DMS 273 (cell line): ENCODE measurements at regions not wholly inside any gene's neighbourhood (a gene's known extent, or its start where the extent isn't known, plus 50 kb on each side); places are given as distances from the start of the nearest gene placed in this dataset.

Experiments
- DNase-seq: peaks from one replicate; lab custom pipeline; 2025; ENCODE audit not compliant: unreplicated experiment; lab: John Stamatoyannopoulos, UW

DNA sequence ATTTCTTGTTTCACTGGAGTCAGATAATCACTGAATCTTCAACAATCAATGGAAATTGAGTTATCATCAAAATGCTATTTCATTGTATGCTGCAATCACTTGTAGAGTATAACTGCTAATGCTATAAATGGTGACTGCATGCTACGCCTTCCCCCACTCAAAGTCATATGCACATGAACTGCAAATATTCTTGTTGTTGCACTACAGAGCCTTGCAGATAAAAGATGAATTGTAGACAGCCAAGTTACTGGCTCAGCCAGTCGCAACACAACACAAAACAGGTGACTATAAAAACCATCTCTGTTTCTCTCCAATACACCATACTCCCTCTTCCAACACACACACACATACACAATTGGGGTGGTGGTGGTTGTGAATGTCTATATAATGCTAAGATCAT lies 171.0 kb upstream of the HMGA2 start:
- no peak for DNase-seq

DNA sequence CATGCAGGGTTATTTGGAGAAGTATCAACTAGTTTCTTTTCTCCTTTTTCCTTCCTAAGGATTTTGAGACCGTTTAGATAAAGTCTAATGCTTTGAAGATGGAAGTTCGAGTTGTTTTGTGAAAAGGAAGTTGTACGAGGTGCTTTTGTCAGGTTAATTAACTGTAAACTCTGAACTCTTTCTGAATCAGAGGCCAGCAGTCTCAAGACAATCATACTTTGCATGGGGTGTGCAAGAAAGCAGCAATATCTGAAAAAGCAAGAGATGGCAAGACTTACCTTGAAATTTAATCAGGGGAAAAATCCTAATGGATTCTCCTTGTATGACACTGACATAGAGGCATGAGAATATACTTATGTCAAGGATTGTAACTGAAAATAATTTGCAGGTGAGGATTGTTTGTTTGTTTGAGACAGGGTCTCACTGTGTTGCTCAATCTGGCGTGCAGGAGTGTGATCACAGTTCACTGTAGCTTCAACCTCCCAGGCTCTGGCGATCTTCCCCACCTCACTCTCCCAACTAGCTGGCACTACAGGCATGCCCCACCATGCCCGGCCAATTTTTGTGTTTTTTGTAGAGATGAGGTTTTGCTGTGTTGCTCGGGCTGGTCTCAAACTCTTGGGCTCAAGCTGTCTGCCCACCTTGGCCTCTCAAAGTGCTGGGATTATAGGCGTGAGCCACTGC lies 170.2 kb upstream of the HMGA2 start:
- DNase-seq: no peak

DNA sequence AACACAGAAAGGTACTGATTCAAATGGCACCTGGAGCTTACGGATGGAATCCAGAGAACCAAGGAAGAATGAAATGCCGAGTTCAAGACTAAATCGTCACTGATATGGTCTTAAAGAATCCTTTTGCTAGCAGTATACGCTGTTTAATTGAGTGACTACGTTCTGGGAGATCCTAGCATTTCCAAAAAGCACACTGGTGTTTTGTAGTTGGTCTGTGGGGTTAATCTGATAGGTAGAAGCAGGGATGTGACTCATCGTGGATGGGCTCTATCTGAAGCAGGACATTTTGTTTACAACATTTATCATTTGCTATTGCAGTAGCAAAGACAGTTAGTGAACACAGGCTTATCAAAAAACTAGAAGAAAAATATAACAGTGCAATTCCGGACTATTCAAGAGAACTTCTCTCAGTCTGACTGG lies 169.2 kb upstream of the HMGA2 start:
- DNase-seq: no peak

DNA sequence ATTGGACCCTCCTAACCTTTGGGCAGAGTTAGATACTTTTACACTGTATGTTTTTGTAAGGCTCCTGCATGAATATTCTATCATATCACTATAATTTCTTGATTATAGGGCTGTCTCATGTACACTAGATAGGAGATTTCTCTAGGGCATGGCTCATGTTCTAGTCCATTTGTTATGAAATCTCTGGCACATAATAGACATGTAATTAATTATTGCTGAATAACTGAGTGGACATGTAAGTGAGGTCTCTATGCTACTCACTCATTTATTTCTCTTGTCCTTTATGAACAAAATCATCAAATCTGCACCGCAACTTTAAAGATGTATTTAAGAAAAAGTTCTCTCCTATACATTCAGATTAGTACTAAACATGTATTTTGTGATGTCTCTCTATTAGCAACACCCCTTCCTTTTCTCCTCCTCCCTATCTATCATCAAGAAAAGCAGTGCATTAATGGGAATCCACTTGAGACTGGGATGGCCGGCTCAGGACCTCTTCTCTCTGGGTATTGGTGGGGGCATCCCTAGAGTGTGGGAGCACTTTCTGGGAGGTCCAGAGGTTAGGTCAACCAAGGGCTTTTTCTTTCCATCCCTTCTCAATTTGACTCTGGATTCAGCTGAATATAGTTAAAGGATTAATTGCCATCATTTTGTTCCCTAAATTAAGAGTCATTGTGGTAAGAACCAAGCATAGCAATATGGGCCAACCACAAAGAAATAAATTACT lies 168.0 kb upstream of the HMGA2 start:
- no peak for DNase-seq

DNA sequence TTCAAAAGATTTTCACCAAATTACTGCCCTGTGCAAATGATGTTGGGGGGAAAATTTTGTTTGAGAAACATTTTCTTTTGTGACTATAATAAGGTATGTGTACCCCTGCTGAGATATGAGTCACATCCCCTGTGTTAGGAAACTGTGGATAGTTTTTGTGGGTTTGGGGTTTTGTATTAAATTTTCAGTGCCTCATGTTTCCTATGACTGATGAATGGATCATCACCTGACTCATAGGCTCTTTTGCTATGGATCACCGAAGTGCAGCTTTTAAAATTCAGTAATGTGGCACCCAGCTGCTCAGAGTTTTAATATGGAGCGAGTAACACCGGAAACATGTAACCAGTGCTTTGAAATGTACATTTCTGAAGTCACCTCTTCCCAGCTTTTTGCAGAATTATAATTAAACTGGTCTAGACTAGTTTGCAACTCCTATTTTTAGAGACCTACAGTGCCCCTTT lies 167.4 kb upstream of the HMGA2 start:
- DNase-seq: no peak

DNA sequence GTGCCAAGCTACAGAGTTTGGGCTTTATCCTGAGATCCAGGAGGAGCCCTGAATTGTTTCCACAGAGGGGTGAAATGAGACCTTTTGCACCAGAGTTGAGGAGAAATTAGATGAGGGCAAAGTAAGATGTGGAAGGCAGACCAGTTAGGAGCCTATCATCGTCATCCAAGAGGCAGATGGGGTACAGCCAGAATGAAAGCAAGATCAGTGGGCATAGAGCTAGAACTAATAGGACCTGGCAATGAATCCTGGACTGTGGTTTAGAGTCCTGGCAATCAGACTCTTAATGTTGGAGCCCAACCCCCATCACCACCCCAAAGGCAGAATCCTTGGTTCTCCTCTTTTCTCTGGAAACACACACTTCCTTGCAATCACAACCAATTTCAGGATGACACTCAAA lies 166.6 kb upstream of the HMGA2 start:
- no peak for DNase-seq

DNA sequence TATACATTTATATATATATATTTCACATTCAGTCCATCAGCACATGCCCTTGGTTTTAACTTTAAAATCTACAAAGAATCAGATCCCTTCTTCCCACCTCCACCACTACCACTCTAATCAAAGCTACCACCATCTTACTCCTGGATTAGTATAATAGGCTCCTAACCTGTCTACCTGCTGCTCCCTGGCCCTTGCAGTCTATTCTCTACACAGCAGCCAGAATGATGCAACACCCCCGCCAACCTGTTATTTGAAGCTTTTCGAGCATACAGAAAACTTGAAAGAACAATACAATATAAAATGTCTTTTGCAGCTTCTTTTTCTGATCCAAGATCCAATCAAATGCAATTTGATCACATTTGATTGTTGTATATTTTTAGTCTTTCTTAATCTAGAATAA lies 165.9 kb upstream of the HMGA2 start:
- DNase-seq: no peak

DNA sequence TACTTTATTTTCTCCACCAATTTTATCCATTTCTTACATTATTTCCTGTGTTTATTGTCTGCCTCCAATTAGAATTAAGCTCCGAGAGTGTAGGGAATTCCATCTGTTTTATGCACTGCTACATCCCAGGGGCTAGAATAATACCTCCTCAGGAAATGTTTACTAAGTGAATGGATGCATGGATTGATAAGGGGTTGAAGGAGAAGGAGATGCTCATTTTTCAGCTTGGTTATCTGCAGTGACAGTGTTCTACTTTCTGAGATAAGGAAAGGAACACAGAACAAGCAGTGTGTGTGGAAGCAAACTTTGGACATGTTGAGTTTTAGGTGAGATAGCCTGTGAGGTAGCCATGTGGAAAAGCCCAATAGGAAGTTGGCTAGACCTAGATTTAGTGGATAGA lies 164.6 kb upstream of the HMGA2 start:
- DNase-seq: no peak

DNA sequence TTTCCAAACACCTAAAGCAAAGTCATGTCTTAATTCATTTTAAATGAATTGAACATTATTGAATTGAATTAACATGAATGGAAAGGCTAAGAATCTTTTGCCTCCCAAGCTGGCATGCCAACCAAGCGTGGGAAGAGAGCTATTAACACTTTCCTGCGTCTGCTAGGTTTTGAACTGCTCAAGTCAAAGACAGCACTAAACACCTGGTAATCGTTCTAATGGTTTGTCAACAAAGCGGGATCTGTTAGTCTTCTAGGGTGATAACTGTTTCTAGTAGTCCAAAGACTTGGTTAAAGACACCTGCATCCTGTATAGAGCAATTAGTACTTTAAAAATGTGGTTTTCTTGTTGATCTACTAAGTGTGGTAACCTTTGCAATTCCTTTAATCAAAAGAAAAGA lies 164.2 kb upstream of the HMGA2 start:
- no peak for DNase-seq

DNA sequence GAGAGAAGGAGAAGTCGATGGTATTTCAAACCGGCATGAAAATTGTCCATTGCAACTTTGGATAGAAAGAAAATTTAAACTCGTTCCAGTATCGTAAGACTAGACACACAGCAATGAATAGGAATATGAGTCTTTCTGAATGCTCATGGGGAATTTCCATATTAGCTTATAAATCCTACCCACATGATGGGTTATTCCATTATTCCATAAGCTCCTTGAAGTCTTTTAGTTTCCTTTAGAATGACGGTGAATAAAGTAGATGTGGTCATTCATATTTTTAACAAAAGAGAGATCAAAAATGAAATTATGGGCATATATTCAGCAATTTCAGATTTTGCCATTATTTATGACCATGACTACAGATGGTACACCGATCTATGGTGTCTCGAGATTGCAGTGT lies 163.4 kb upstream of the HMGA2 start:
- DNase-seq: no peak

DNA sequence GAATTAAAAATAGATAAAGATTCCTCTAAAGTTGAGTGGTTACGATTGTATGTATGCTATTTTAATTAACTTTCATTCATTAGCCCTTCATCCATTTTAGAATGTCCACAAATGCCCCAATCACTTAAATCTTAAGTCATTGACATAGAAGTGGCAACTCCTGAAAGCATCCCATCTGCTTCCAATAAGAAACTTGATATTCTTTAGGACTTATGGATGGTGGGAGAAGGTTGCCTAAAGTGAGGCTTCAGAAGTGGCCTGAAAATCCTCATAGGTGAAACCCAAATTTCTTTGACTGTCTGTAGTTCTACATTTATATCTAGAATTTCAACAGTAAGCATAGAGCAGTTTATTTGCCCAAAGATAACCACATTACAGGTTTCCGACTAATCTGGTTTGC lies 161.7 kb upstream of the HMGA2 start:
- DNase-seq: no peak

DNA sequence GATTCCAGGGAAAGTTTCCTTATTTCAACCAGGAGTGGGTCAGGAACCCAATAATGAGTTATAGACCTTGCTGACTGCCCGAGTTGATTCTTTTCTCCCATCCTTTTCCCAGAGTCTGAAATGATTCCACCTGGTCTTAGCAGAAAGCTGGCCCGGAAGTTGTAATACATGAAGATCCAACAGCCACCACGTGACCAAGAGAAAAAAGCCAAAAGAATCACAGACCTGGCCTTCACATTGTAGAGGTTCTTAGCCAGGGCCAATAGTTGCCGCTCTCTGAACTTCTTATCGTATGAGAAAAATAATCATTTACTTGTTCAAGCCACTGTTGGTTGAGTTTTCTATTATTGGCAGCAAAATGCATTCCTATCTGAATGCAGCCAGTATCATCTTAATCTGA lies 161.2 kb upstream of the HMGA2 start:
- no peak for DNase-seq

DNA sequence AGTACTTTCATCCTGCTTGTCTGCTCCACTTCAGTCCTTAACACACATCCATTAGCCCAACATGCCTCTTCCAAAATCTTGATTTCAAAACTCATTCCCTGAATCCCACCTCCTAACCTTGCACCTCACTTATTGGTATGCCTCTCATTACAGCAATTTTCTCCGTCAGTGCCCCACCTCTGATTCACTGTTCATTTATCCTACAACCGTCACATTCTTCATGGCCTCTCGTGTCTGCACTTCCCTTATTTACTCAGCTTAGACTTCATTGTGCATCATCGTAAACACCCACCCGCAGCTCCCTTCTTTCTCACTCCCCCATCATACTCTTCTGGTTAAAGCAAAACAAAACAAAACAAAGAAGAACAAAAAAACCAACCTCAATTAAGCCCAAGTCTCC lies 160.6 kb upstream of the HMGA2 start:
- no peak for DNase-seq

DNA sequence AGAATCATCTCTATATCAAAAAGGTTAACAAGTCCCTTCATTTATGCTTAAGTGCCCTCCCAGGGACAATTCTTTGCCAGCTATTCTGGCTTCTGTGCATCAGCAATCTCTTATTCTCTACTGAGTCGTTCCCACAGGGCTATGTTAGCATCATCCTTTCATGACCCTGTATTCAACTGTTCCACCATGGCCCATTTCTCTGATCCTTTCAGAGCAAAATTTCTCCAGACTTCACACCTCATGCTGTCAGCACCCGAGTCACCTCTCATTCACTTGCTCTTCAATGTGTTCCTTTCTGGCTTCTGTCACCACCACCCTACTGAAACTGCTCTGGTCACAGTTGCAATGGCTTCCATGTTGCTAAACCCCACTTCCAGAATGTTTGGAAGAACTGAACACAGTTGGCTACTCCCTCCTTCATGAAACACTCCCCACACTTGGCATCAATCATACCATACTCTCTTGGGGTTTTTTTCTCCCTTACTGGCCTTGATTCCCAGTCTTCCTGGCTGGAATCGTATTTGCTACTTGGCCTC lies 159.5 kb upstream of the HMGA2 start:
- no peak for DNase-seq

DNA sequence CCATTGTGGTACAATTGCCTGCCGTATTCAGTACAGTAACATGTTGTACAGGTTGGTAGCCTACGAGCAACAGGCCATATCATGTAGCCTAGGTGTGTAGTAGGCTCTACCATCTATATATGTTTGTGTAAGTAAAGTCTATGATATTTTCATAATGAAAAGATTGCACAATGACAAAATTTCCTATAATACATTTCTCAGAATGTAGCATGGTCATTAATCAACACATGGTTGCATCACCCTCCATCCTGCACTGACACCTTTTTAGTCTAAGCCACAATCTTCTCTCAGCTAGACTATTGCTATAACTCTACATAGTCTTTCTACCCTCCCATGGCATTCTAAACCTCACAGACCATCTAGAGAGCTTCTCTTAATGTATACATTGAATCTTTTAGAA lies 158.5 kb upstream of the HMGA2 start:
- no peak for DNase-seq

DNA sequence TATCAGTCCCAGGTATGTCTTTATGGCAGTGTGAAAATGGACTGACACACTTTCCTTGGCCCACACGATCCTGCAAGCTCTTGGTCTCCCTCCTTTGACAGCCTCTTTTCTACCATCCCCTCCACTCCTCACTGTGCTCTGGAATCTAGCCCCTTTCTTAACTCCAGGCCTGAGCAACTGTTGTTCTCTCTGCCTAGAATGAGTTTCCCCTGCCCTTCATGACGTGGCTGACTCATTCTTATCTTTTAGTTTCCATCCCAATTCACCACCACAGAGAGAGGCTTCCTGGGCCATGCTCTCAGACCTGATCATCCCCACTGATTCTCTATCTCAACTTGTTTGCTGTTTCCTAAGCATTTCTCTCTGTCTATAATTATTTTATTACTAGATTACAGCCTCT lies 157.4 kb upstream of the HMGA2 start:
- DNase-seq: no peak

DNA sequence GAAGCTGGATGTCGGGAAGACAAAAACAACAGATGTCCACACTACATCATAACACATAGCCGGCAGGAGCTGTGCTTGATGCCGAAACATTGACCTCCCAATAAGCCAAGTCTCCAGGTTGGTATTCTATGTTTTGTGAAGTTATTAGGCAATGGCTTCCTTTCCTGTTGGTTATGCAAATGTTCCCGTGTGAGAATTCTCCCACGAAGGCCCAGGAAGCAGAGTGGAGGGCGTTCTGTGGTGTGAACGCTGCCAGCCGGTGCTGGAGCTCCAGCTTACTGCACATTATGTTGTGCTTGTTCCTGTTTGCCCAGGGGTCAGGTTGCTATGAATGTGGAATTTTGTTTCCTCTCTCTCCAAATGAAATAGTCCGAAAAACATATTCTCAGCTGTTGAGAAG lies 156.4 kb upstream of the HMGA2 start:
- DNase-seq: no peak

DNA sequence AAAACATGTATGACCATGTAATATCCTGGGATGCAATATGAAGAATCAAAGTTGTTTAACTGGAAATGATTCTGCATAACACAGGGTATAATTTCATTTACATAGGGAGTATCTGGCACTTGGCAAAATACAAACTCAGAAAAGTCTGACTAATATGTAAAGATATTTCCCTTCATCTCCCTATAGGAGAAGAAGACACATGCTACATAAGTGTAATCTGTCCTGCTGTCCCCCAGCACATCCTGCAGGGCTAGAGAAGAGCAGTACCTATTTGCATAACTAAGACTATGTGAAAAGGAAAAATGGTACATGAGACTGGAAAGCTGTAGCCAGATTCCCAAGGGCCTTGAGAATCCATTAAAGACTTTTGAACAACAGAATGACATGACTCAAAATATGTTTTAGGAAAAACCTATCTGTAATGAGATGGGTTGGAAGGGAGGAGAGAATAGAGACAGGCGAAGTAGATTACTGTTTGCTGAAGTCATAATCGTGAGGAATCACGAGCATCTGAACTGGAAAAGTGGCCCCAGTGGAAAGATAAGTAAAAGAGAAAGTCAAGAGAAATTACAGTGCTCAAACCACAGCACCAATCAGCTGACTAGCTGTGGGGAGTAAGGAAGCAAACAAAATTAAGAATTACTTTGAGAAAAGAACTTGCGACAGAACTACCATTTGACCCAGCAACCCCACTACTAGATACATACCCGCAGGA lies 155.1 kb upstream of the HMGA2 start:
- DNase-seq: no peak

DNA sequence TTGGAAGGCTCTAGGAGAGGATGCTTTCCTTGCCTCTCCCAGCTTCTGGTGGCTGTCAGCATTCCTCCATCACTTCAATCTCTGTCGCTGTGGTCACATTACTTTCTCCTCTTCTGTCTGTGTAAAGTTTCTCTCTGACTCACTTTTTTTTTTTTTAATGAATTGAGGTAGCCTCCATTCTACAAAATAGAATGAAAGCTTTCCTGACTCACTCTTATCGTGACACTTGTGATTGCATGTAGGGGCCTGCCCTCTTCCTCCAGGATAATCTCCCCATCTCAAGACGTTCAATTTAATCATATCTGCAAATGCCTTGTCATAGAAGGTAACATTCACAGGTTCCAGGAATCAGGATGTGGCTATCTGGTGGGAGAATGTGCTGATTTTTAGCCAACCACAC lies 153.5 kb upstream of the HMGA2 start:
- DNase-seq: no peak

DNA sequence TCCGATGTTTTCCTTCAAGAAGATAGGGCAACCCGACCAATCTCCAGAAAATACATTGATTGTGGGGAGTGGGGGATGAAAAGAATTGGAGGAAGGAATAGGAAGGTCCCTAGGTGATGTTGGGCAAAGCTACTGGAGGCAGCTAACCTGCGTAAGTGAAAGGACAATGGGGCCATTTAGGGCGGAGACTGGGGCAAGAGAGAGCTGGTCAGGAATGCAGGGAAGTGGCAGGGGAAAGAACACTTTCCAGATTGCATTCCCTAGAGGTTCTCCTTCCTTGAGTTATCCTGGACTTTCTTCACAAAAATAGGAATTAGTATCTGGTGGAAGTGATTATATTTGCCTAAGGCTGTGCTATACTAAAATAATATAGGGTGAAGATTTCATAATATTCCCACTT lies 151.8 kb upstream of the HMGA2 start:
- DNase-seq: no peak

DNA sequence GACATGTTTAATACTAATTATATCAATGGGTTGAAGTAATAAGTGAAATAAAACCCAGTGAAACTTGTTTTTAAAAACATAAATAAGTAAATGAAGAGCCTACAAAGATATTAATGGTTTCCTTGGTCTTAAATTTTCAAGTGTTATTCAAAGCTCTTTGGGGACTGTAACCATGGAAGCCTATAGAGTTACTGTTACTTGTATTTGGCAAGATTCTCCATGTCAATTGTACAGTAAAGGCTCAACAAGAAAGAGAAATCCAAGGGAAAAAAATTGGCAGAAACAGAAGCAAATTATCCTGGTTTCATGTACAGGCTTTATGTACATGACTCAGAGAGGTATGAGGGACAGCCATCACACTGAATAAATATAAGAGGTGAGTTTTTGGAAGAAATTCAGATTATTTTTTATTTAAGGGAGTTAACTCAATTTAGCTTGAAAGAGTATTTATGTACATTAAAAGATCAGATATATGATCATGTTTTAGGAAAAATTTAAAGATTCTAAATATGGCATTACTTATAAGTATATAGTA lies 151.1 kb upstream of the HMGA2 start:
- DNase-seq: no peak

DNA sequence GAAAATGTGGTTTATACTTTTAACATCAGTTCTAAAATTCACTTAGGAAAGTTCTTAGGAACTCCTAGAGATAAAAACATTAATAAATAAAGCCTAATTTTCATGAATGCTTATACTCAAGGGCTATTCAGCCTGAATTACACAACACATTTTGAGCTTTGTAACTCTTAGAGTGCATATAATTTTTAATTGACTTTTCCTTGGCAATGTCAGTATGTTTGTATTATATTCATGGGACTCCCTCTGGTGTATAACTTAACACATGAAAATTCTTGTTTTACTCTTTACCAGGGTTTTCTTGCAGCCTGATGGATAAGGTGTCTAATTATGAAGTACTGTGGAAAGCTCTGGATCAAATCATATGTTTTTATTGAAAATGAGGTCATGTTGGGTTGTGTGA lies 150.6 kb upstream of the HMGA2 start:
- DNase-seq: no peak
